ENCODE measurements at regions not wholly inside any gene's neighbourhood (a gene's known extent, or its start where the extent isn't known, plus 50 kb on each side); places are given as distances from the start of the nearest gene placed in this dataset.

DNA sequence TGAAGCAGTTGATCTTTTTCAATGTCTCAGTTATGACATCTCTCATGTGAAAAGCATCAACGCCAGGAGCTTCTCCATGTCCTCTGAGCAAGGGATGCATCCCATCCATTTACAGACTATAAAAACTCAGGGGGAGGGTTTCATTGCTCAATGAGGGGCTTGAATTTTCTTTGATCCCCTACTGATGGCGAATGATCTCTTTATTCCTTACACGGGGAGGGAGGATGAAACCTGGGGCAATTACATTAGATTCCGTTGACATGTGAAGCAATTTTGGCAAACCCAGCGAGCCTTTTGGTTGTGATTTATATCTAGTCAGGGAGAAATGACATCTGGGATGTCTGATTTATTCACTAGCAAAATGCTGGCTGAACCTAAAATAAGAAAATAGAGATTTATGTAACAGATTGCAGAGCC, 268.9 kb downstream of the HIVEP2 start:
- Histone ChIP-seq H4K20me1 (ENCODE audit: control insufficient read depth, insufficient read depth, low read length, poor library complexity, severe bottlenecking) (no peaks in the 10 kb centered on the region), H3K4me3 (ENCODE audit: control extremely low read depth in 1 of 5, extremely low read depth in 1 of 5, insufficient read depth in 1 of 5, low read depth in 2 of 5, low read length in 4 of 5) (no peak overlapping the region), H3K4me2 (replicated peaks; ENCODE audit: low read depth, low read length, poor library complexity, severe bottlenecking) (no peak overlapping the region), H3K9me3 (ENCODE audit: control extremely low read depth in 1 of 3, control insufficient read depth in 2 of 3, insufficient read depth in 1 of 3, low read length in 2 of 3) (no peaks in the 10 kb centered on the region), H2AFZ (ENCODE audit: insufficient read depth, low read depth, low read length, poor library complexity, severe bottlenecking) (no peak overlapping the region), H3K27me3 (replicated peaks in 1 of 4; ENCODE audit: control extremely low read depth in 1 of 4, control insufficient read depth in 3 of 4, insufficient read depth in 4 of 4, low read length in 3 of 4) (no peaks in the 10 kb centered on the region), H3K9ac (ENCODE audit: low read length) (no peak overlapping the region), H3K27ac (ENCODE audit: low read length in 2 of 2) (no peak overlapping the region), H3K79me2 (ENCODE audit: control insufficient read depth, insufficient read depth, low read length) (no peaks in the 10 kb centered on the region), H3K4me1 (ENCODE audit: control insufficient read depth in 2 of 2, insufficient read depth in 2 of 2, low read length in 2 of 2) (peaks cover 10 to 12% of the 10 kb centered on the region in 2 donors), H3K36me3 (replicated peaks in 1 of 2; ENCODE audit: control extremely low read depth in 1 of 2, control insufficient read depth in 1 of 2, extremely low read depth in 1 of 2, insufficient read depth in 2 of 2, low read length in 1 of 2) (no peaks in the 10 kb centered on the region)
- Mint-ChIP-seq H3K9me3 (ENCODE audit: insufficient read depth) (no peaks in the 10 kb centered on the region), H3K4me1 (peaks cover 6% of the 10 kb centered on the region), H3K4me3 (no peak overlapping the region), H3K27ac (no peak overlapping the region), H3K27me3 (peaks cover 17% of the 10 kb centered on the region)
- 83% methylated on average over 3 of the region's 5 CpGs for WGBS (ENCODE audit: insufficient coverage)
- intact Hi-C loops (cut with micrococcal nuclease): no loop called here
- CTCF ChIA-PET: no interaction called here
- no peak for DNase-seq
- ATAC-seq (ENCODE audit: low read depth): no peak
- POLR2A ChIA-PET: no interaction called here
- TF ChIP-seq CTCF (IDR thresholded peaks at IDR 0.05) (no peak), EZH2 (IDR thresholded peaks at IDR 0.05; ENCODE audit: borderline replicate concordance, insufficient read depth, low read depth, low read length, poor library complexity, severe bottlenecking) (no peak)

DNA sequence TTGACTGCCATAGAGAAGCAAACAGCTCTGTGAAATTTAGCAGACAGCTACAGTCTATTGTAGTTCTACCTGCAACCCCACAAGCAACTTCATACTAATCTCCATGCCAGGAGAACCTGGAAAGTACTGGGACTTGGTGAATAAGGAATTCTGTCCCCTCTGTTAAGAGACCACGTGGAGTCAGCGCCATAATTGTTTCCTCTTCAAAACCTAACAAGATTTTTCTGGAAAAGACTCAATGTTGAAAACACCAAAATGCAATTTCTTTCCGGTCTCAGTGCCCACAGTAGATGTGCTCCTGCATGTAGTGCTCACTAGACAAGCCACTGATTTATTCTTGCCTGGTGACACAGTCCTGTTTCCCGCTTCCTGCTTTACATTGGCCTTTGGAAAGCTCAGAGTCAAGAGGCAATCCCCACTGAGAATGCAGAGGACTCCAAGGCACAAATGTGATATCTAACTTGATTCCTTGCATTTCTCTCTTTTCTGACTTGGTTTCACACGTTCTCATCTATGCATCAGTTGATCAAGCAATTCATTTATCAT, 268.3 kb downstream of the HIVEP2 start:
- ChIA-PET CTCF (interaction anchor here (0.7 to 1.7 kb wide), 2 partner anchors 12 to 399 kb away, joined by 3 to 6 read pairs; no protein-coding TSS in a partner anchor), POLR2A (no interaction called here)
- WGBS (ENCODE audit: insufficient coverage): 99% methylated on average over 4 of the region's 5 CpGs
- no peak for TF ChIP-seq EZH2 (IDR thresholded peaks at IDR 0.05; ENCODE audit: borderline replicate concordance, insufficient read depth, low read depth, low read length, poor library complexity, severe bottlenecking)
- TF ChIP-seq CTCF (IDR thresholded peaks at IDR 0.05): no peak
- H3K36me3 ChIP-seq (replicated peaks in 1 of 2; ENCODE audit: control extremely low read depth in 1 of 2, control insufficient read depth in 1 of 2, extremely low read depth in 1 of 2, insufficient read depth in 2 of 2, low read length in 1 of 2): no peaks in the 10 kb centered on the region
- Mint-ChIP-seq H3K4me1 (peaks cover 3% of the 10 kb centered on the region), H3K4me3 (no peak overlapping the region), H3K9me3 (ENCODE audit: insufficient read depth) (no peaks in the 10 kb centered on the region), H3K27ac (no peak overlapping the region), H3K27me3 (peaks cover 17% of the 10 kb centered on the region)
- intact Hi-C loops (cut with micrococcal nuclease): no loop called here
- DNase-seq (no peak), ATAC-seq (ENCODE audit: low read depth) (no peak)
- H3K4me1 ChIP-seq (ENCODE audit: control insufficient read depth in 2 of 2, insufficient read depth in 2 of 2, low read length in 2 of 2): peaks cover 3 to 5% of the 10 kb centered on the region in 2 donors
- no peaks in the 10 kb centered on the region for H3K9me3 ChIP-seq (ENCODE audit: control extremely low read depth in 1 of 3, control insufficient read depth in 2 of 3, insufficient read depth in 1 of 3, low read length in 2 of 3)
- no peaks in the 10 kb centered on the region for H4K20me1 ChIP-seq (ENCODE audit: control insufficient read depth, insufficient read depth, low read length, poor library complexity, severe bottlenecking)
- no peaks in the 10 kb centered on the region for H3K79me2 ChIP-seq (ENCODE audit: control insufficient read depth, insufficient read depth, low read length)
- no peak overlapping the region for H3K4me2 ChIP-seq (replicated peaks; ENCODE audit: low read depth, low read length, poor library complexity, severe bottlenecking)
- no peak overlapping the region for H3K27ac ChIP-seq (ENCODE audit: low read length in 2 of 2)
- H3K9ac ChIP-seq (ENCODE audit: low read length): no peak overlapping the region
- H2AFZ ChIP-seq (ENCODE audit: insufficient read depth, low read depth, low read length, poor library complexity, severe bottlenecking): no peak overlapping the region
- H3K4me3 ChIP-seq (ENCODE audit: control extremely low read depth in 1 of 5, extremely low read depth in 1 of 5, insufficient read depth in 1 of 5, low read depth in 2 of 5, low read length in 4 of 5): no peak overlapping the region
- no peaks in the 10 kb centered on the region for H3K27me3 ChIP-seq (replicated peaks in 1 of 4; ENCODE audit: control extremely low read depth in 1 of 4, control insufficient read depth in 3 of 4, insufficient read depth in 4 of 4, low read length in 3 of 4)
